HG03469 (cell line): ENCODE measurements at regions not wholly inside any gene's neighbourhood (a gene's known extent, or its start where the extent isn't known, plus 50 kb on each side); places are given as distances from the start of the nearest gene placed in this dataset.

Experiments used
- ATAC-seq: cut with Tn5 transposase; IDR thresholded peaks from one replicate; pipeline ENCODE4 v1.9.1; 2021; ENCODE audit warnings: mild to moderate bottlenecking, moderate library complexity, moderate number of reproducible peaks; ENCODE audit not compliant: unreplicated experiment

DNA sequence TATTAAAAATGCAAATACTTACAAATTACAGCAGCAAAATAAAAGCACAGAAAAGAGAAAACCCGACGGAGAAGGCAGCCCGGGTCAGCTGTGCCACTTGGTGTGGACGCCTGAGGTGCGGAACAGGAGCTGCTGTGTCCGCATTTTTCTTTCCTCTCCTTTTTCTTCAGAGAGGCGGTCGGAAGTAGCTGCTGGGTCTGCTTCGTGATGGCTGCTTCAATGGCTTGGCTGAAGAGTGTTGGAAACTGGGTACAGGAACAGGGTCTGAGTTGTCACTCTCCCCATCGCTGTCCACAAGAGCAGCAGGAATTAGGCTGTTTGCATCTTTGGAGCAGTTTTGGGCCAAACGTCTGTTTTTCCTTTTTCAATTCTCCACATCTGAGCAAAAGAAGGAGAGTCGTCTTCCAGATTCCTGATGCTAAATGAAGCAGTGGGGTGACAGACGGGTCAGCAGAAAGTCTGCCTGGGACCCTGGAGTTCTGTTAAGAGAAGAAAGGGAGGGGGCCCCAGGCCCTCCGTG is 53.5 kb upstream of the ARL8B start:
- no peak for ATAC-seq

DNA sequence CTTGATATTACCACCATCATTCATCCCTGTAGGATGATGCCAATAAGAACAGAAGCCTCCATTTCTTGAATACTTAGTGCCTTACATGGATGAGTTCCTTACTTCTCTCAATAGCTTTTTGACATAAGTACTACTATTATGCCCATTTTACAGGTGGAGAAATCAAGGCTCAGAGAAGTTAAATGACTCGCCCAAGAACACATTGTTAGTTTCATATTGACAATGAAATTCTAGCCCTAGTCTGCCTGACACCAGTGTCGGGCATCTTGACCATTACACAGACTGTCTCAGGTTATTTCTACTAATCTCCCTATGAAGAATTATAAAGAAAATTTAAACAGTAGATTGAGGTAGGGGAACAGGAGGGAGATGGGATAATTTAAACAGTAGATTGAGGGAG is 52.5 kb upstream of the ARL8B start:
- no peak for ATAC-seq

DNA sequence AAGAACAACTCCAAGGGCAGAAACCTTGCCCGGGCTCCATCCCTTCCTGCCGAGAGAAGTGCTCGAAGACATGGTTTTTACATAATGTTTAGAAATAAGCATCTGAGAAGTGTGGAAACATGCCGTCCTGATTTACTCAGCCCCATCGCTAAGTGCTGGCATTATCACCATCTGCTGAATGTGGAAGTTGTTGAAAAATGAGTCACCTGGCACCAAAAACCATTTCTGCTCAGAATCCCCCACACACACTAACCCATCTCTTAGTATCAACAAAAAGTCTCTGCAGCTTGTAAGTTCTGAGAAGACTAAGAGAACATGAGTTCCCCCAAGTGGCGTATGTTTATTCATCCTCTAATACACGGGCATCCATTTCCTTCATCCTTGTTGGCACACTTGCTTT is 51.0 kb upstream of the ARL8B start:
- ATAC-seq, result no peak

DNA sequence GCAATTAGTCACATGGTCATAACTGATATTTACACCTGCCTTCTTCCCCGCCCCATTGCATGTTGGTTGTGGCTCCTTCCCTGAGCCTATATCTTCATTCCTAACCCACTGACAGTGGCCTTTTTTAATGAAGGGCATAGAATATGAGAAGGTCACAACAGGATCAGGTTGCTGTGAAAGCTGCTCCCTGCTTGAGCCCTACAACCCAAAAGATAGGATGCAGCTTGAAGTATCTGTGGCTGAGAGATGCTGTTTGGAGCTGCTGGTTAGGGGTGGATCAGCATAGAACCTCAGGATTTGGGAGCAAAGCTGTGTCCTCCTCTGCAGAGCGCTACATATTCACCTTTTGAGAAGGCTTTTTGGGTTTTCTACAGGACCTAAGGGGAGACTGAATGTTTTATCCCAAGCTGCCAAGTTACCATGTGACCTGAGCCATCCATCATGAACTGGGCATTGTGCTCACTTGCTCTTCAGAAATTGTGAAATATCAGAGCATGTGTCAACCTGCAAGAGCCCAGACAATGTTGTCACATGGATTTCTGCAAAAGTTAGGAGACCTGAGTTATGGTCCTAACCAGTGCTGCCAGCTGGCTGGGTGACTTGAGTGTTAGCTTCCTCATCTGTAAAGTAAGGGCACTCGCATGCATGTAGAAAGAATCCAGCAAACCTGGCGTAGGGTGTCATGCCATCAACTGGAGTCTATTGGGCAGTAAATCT is 49.8 kb upstream of the ARL8B start:
- no peak for ATAC-seq
